ENCODE measurements at regions not wholly inside any gene's neighbourhood (a gene's known extent, or its start where the extent isn't known, plus 50 kb on each side); places are given as distances from the start of the nearest gene placed in this dataset.

DNA sequence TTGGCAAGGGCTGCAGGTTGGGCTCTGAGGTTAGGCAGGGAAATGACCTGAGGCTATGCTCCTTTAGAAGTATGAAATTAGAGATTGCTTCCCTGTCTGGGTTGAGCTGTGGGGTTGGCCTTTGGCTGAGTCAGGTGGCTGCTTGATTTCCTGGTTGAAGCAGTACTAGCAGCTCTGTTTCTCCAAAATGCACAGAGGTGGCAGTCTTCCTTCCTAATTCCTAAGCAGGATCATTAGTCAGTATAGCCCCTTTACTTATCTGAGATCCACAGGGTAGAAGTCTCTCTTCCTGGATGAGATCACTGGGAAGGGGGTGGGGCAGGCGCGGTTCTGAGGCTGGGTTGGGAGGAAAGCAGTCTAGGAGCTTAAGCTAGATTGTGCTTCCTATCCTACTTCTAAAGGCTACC is 1917.5 kb downstream of the LRRC4C start:
- TF ChIP-seq, protein P1, sequence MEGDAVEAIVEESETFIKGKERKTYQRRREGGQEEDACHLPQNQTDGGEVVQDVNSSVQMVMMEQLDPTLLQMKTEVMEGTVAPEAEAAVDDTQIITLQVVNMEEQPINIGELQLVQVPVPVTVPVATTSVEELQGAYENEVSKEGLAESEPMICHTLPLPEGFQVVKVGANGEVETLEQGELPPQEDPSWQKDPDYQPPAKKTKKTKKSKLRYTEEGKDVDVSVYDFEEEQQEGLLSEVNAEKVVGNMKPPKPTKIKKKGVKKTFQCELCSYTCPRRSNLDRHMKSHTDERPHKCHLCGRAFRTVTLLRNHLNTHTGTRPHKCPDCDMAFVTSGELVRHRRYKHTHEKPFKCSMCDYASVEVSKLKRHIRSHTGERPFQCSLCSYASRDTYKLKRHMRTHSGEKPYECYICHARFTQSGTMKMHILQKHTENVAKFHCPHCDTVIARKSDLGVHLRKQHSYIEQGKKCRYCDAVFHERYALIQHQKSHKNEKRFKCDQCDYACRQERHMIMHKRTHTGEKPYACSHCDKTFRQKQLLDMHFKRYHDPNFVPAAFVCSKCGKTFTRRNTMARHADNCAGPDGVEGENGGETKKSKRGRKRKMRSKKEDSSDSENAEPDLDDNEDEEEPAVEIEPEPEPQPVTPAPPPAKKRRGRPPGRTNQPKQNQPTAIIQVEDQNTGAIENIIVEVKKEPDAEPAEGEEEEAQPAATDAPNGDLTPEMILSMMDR (IDR thresholded peaks at IDR 0.05) = no peak
- TF ChIP-seq POLR2A (IDR thresholded peaks at IDR 0.05) = no peak

Data from body of pancreas (tissue), 4 donors.